ENCODE measurements at regions not wholly inside any gene's neighbourhood (a gene's known extent, or its start where the extent isn't known, plus 50 kb on each side); places are given as distances from the start of the nearest gene placed in this dataset.

DNA sequence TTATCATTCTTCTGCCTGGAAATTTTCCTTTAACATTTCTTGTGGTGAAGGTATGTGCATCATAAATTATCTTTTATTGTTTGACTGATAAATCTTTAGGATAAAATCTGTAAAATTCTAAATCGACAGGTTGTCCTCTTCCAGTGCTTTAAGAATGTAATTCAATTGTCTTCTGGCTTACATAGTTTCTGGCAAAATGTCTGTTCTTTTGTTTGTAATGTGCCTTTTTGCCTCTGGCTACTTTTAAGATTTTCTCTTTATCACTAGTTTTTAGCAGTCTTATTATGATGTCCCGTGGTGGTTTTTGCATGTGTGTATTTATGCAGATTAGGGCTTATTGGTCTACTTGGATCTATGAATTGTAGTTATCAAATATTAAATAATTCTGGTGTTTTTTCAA is 203.6 kb upstream of the COPS8 start:
- TF ChIP-seq, protein P1, sequence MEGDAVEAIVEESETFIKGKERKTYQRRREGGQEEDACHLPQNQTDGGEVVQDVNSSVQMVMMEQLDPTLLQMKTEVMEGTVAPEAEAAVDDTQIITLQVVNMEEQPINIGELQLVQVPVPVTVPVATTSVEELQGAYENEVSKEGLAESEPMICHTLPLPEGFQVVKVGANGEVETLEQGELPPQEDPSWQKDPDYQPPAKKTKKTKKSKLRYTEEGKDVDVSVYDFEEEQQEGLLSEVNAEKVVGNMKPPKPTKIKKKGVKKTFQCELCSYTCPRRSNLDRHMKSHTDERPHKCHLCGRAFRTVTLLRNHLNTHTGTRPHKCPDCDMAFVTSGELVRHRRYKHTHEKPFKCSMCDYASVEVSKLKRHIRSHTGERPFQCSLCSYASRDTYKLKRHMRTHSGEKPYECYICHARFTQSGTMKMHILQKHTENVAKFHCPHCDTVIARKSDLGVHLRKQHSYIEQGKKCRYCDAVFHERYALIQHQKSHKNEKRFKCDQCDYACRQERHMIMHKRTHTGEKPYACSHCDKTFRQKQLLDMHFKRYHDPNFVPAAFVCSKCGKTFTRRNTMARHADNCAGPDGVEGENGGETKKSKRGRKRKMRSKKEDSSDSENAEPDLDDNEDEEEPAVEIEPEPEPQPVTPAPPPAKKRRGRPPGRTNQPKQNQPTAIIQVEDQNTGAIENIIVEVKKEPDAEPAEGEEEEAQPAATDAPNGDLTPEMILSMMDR (IDR thresholded peaks at IDR 0.05; ENCODE audit: poor library complexity): no peak
- TF ChIP-seq EZH2phosphoT487 (IDR thresholded peaks at IDR 0.05; ENCODE audit: low read depth, severe bottlenecking, unreplicated experiment): no peak
- no peak for TF ChIP-seq EZH2 (IDR thresholded peaks at IDR 0.05; ENCODE audit: borderline replicate concordance)
